NAMALWA (cell line): ENCODE measurements at regions not wholly inside any gene's neighbourhood (a gene's known extent, or its start where the extent isn't known, plus 50 kb on each side); places are given as distances from the start of the nearest gene placed in this dataset.
"Not testable (repeated sequence)": the region's sequence is repeated elsewhere in the genome, so short reads cannot be mapped to it uniquely, and the experiment has no call there.

Source experiments
- DNase-seq: peaks from one replicate; pipeline ENCODE4 v3.0.0-alpha.2; 2015; ENCODE audit warnings: low spot score

DNA sequence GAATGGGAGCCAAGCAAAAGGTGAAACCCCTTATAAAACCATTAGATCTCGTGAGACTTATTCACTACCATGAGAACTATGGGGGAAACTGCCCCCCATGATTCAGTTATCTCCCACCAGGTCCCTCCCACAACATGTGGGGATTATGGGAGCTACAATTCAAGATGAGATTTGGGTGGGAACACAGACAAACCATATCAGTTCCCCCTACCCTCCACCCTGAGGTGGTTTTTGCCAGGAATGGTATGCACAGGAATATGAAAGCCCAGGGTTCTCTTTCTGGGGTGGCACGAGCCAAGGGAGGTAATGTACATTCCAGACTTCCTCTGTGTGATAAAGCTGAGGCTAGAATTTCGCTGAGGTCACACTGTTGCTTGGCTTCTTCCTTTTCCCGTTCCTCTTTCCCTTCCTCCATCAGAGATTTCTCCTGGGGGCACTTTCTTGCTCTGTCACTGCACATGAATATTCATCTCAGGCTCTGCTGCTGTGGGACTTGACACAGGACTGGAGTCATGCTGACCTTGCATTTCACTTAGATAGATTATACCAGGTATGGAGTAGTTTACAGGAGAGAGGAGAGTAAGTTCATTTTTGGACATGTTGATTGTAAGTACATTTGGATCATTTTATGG, 347.0 kb upstream of the MTPN start:
- no peak for DNase-seq

DNA sequence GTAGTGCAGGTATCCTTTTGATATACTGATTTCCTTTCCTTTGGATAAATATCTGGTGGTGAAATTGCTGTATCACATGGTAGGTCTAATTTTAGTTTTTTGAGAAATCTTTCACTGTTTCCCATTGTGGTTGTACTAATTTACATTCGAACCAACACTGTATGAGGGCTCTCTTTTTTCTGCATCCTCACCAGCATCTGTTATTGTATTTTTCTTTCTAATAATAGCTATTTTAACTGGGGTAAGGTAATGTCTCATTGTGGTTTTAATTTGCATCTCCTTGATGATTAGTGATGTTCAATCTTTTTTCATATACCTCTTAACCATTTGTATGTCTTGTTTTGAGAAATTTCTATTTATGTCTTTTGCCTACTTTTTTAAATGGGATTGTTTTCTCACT, 335.4 kb upstream of the MTPN start:
- DNase-seq: no peak

DNA sequence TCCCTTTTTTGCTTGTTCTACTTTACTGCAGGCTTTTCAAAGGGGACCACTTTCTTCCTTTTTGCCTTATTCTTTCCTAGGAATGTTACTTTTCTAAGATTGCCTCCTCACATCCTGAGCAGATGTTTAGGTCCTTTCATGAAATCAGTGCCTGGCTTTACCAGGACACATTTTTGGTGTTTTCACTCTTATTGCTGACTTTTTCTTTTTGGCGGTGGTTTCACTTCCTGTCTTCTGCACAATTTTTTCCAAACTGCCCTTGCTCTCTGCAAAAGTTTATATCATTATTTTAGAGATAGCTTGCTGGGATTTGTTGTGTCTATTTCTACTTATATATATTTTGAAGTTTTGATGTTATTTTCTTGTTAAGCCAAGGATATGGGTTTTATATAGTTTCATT, 332.2 kb upstream of the MTPN start:
- no peak for DNase-seq

DNA sequence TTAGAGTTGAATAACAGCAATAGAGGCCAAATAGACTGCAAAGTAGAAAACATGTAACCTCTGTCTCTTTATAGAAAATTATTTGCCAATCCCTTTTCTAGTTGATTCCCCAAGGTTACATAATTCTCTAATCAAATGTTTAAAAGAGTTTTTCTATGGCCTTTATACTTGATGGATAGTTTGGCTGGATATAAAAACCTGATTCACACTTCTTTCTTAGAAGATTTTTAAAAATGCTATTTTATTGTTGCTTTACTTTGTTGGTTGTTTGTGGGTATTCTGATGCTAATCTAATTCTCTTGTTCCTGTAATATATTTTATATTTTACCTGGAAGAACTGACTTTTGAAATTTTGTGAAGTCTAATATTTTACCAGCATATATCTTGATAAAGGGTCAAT, 331.1 kb upstream of the MTPN start:
- DNase-seq: no peak

DNA sequence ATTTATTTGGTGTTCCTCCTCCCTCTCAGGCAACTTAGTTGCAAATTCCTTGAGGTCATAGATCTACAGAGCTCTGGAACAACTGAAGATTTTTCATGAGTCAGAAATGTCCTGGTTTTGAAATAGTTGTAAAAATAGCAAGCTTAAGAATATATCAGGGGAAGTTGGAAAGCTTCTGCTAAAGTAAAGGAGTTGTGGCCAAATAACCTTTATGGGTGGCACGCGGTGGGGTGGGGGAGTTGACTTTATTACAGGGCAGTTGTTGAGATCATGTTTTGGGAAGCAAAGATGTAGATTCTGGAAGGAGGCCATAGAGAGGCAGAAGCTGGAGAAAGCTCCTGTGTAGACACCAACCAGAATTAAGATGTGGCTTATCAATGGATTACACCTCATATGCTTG, 326.0 kb upstream of the MTPN start:
- no peak for DNase-seq

DNA sequence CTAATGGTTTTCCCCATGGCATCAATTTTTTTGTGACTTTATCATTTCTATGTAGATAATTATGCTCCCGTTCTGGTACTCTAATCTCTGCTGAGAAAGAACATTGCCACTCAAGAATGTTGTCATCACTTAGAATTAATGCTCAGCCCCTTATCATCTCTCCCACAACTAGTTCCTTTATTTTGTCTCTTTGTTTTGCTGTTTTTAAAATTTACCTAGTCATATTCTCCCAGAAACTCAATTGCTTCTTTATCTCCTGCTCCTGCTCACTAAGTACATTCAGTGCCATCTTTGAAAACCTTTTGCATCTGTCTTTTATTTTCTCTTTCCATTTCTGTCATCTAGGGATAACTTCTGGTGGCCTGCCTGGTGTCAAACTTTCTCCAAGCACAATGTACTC, 324.9 kb upstream of the MTPN start:
- no peak for DNase-seq

DNA sequence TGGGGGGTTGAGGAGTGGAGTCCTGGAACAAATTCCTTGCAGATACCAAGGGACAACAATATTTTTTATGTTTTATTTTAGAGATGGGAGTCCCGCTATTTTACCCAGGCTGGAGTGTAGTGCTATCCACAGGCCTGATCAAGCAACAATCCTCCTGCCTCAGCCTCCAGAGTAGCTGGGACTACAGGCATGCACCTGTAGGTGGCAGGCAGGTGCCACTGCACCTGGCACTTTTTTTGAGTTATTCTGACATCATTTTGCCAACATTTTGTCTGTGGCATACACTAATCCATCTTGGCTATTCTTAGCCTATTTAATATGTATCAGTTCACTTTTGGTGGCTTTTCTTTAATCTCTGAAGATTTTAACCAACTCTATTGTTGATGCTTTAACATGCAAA, 317.8 kb upstream of the MTPN start:
- no peak for DNase-seq

DNA sequence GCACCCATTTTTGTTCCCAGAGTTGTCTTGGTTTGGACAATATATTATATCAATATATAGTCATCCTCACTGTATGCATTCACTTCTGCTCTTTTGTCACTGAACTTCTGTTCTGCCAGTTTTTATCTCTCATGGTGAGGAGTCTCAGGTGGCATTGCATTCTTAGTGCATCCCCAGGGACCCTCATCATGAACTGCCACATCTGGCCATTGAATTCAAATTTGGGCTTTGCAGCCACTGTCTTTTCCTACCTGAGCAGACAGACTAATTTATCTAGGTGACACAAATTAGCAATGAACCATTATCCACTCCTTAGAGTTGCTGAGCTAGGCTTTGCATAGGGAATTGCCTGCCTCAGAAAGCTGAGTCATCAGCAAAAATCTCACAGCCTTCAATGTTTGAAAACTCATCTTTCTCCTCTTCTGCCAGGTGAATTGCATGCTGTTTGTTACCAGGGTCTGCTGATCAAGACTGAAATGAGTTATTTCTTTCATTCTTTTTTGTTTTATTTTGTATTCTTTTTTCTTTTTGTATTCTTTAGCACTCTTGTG, 316.8 kb upstream of the MTPN start:
- DNase-seq: no peak

DNA sequence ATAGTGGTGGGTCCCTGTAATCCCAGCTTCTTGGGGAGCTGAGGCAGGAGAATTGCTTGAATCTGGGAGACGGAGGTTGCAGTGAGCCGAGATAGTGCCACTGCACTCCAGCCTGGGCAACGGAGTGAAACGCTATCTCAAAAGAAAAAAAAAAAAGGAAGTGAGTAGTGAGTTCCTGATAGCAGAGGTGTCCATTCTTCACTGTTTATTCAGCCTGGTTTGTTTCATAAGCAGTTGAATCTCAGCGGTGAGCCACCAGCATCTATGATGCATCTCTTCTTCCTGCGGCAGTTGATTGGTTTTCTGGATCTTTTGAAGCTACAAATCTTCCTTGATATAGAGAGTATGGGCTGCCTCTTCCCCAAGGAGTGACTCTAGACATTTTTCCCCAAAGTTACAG, 316.1 kb upstream of the MTPN start:
- peak; percentile 21 for DNase-seq

DNA sequence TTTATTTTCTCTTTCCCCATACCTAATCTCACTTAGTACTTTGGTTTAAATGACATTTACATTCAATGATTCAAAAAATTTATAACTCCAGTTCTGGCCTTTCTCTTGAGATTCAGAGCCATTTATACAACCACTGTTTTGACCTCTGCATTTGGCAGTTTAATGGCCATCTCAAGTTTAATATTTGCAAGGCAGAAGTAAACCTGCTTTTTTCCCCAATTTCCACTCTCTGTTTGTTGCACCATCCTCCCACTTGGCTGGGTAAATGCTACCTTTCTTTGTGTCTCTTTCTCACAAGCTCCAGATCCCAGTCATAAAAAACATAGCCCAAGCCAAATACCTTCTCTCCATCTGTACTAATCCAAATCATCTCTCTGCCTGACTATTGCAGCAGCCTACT, 315.2 kb upstream of the MTPN start:
- no peak for DNase-seq

DNA sequence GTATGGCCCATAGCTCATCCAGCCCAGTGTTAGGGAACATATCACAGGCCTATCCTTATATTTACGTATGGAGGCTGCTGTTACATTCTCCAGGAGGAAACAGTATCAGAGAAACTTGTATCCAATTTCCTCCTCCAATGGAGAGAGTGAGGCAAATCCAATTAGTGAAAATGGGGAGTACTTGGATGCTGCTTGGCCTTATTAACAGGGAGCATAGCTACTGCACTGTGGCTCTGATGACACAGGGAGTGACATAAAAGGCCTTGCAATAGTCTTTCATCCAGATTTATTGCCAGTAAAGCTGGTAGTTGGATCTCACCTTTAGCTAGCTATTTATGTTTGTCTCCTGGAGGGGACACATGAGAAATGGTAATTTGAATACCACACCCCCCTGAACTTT, 313.2 kb upstream of the MTPN start:
- DNase-seq: no peak

DNA sequence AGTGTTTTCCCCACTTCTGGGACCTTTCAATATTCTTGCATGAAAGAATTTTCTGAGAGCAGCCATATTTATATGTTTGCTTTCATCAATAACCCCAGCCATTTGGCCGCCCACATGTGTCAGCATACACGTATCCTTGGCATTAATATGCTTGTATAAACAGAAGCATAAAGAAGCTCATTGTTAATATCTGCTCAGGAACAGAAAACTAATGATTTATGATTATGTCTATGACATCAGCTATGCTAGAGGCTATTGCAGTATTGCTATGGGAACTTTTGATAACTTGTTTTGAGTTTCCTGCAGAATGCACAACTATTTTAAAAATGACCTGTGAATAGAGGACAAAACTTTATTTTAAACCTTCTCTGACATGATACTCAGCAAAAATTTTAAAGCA, 300.9 kb upstream of the MTPN start:
- DNase-seq: no peak

DNA sequence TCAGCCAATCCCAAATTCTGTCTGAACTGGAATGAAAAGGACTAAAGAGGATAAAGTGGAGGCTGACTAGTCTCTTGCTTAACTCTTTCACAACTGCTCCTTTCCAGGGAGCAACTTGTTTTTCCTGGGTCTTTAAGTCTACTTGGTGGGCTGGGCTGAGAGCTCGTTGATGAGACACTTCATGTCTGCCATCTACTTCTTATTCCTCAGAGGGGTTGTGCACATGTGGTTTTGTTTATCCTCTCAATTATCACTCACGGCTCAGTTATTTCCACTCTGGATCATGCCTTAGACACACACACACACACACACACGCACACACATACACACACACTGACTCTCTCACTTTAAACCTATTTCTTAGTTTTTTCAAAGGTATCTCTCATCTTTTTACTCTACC, 298.6 kb upstream of the MTPN start:
- DNase-seq: no peak

DNA sequence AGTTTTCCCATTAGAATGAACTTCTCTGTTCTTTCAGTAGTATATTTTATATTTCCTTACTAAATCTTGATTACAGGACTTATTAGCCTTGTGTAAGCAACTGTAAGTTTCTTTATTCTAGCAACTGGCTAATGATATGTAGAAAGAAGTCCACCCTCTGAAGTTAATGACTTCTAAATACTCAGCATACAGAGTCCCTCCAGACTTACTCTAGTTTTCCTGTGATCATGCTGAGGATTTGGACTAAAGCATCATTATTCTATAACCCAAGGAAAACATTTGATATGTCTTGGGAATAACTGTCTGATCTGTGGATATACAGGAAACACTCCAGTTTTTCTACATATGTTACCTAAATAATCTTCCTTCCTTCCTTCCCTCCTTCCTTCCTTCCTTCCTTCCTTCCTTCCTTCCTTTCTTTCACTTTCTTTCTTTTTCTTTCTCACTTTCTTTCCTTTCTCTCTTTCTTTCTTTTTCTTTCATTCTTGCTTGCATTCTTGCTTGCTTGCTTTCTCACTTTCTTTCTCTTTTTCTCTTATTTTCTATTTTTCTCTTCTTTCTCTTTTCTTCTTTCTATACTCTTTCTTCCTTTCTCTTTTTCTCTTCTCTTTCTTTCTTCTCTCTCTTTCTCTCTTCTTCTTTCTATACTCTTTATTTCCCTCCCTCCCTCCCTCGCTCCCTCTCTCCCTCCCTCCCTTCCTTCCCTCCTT, 297.6 kb upstream of the MTPN start:
- DNase-seq: no peak

DNA sequence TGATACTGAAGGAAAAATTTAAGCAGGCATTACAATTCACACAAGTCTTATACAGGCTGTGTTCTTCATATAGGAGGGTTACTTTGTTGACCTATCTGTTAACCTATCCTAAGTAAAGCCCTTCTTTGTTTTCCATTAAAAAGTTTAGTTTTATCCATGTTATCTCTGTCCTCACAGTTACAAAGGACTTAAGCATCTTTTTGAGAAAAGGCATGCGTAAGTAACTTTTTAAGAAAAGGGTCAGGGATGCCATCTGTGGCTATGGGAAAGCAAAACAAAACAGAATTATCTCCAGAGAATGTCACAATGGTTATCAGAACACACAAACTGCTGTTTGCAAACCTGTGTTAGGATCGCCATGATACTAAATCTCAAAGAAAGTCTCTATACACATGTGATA, 295.8 kb upstream of the MTPN start:
- no peak for DNase-seq

DNA sequence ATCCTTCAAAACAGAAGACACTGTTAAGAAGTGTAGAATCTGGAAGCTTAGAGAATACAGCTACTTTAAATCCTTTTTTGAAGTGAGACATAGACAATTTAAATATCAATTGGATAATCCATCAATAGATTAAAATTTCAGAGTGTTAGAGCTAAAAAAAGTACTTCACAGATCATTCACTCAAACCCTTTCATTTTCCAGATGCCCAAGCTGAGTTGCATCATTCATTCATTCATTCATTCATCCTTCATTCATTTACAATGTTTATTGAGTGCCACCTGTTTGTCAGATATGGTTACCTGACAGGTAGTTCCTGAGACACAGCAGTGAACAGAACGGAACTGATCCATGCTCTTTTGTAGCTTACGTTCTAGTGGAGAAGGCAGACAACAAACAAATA, 290.7 kb upstream of the MTPN start:
- no peak for DNase-seq

DNA sequence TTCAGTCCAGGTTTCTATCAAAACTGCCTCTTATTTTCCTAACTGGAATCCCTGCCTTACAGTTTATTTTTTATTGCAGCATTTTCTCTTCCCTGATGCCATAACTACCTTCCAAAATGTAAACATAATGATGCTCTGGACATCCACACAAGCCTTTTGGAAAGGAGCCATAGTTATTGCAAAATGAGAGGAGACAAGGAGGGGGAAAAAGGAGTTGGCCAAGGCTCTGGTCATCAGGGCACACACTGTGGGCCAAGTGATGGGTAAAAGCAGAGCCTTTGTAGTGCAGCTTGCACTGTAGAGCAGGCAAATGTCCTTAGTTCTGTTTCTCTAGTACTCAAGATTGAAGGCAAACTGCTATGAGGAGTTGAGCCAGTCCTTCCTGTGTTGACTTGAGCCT, 289.3 kb upstream of the MTPN start:
- DNase-seq: no peak

DNA sequence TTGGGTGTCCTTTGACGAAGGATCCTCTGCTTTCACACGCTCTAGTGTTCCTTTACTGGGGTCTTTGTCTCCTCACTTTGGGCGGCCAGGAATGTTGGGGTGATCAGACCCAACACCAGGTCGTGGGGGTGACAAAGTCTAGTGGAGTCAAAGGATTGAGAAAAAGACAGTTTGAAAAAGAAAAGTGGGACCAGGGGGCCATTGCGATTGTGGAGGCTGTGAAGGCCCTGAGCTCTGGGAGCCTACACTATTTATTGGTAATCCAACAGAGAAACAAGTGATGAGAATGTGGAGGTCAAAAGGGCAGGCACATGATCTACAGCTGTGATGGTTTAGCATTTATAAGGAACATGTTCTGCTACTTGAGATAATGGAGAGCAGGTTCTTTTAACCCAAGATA, 287.1 kb upstream of the MTPN start:
- not testable (repeated sequence) for DNase-seq

DNA sequence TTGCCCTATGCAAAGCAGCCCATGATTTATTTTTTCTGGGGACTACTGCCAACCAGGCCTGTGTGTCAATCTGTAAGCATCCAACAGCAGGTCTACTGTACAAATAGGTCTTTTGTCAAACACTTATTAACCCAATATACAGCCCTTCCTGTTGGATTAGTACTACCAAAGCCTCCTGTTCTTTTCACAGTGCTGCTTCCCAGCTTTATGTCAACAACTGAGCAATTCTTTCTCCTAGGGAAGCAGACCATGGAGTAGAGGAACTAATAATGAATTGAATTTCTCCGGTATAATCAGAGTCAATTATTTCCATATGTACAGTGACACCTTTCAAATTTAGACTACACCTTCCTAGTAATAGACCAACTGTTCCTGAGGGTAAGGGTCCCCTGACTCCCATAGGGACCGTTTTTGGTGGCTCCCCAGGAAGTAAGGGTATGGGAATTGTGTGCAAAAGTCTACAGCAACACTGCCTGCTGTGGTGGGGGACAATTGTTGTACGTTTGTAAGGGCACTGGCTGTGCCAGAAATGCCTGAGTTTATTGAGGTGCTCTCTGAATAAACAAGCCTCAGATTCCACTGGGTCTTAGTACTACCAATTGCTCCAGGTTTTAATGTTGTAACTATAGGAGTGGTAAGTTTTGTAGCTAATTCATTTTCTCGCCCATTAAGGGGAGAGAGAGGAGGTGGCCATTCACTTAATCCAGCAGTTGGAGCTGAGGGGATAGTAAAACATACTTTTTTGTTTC, 286.1 kb upstream of the MTPN start:
- DNase-seq: not testable (repeated sequence)

DNA sequence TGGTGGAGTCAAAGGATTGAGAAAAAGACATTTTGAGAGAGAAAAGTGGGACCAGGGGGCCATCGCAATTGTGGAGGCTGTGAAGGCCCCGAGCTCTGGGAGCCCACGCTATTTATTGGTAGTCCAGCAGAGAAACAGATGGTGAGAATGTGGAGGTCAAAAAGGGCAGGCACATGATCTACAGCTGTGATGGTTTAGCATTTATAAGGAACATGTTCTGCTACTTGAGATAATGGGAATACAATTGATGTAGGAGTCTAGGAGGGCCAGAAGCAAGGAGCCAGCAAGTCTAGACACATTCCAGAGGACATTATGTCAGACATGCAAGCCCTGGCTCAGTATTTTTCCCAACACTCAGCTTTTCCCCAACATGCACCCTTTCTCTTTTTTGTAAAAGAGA, 283.4 kb upstream of the MTPN start:
- not testable (repeated sequence) for DNase-seq

DNA sequence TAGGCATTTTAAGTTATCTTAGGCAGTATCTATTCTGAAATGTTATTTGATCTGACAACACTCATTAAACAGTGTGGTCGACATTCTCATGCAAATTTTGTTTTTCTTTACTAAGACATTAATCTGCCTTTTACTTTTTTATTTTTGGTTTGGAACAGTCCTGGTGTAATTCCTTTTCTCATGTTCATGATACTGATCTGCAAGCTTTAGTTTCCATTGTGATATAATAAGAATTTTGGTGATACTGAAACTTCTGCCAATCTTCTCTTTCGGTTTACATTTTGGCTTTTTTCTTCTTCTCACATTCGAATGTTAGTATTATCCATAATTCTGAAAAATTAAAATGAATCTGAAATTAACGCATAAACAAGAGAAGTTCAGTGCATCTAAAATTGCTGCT, 281.9 kb upstream of the MTPN start:
- DNase-seq: no peak

DNA sequence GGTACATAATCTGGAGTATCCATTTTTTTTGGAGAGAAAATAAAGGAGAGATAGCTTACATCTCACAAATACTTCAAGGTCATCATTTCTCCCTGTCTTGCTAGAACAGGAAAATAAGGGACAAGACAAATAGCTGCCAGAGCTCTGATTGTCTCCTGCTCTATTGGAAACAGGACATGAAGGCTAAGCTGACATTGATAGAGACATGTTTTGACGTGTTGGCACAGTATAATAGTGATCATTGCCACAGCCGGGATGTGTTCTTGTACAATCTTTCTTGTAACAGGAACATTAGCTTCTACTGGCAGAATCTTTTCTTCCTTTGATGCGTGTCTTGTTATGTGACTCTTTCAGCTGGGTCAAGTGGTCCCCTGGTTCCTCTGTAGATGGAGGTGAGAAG, 279.3 kb upstream of the MTPN start:
- DNase-seq: no peak

DNA sequence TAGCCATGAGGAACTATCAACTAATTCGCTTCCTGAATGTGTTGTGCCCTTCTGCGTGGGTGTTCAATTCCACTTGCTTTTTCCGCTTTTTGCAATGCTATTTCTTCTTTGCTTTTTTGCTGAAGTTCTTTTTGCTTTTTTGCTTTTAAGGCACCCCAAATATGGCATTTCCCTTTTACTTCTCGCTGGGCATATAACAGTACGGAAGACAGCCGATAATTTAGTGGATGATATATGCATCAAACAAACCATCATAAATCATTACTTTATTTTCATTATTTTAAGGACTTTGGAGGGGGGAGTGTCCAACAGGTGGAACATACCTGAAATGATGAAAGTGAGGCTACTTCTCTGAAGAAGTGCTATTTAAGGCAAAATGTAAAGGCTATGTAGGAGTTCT, 277.0 kb upstream of the MTPN start:
- no peak for DNase-seq
